Ovary (tissue), 3 donors: ENCODE measurements at regions not wholly inside any gene's neighbourhood (a gene's known extent, or its start where the extent isn't known, plus 50 kb on each side); places are given as distances from the start of the nearest gene placed in this dataset.

Experiments used
- CTCF ChIP-seq, 3 donors: fragments of 450-650 bp in 2 of 3; fragments of 200-600 bp in 1 of 3; IDR thresholded peaks; one replicate each; pipeline versions ENCODE4 v1.5.1 to v1.8.0; 2016 to 2022; ENCODE audit warnings: antibody characterized with exemption in 3 of 3, mild to moderate bottlenecking in 1 of 3
- POLR2A ChIP-seq: fragments of 450-650 bp; IDR thresholded peaks from one replicate; pipeline ENCODE4 v1.6.1; 2017; ENCODE audit warnings: antibody characterized with exemption, mild to moderate bottlenecking, moderate library complexity
- donor health status: DM: no; HTN: no; CAD: no.

DNA sequence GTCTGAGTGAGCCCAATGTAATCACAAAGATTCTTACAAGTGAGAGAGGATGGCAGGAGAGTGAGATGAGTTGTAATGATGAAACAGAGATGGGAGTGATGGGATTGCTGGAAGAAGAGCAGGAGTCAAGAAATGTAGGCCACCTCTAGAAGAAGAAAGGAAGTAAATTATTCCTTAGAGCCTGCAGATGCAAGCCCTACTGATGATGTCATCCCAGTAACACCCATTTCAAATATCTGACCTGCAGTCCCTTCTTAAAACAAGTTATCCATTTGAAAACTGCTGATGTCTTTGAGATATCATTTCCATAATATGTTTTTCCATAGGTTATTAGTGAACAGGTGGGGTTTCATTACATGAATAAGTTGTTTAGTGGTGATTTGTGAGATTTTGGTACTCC, 888.0 kb upstream of the SLC39A10 start:
- TF ChIP-seq CTCF (IDR thresholded peaks at IDR 0.05) (no peak), POLR2A (no peak)
